Breast epithelium (tissue), 3 donors: ENCODE measurements at regions not wholly inside any gene's neighbourhood (a gene's known extent, or its start where the extent isn't known, plus 50 kb on each side); places are given as distances from the start of the nearest gene placed in this dataset.

Experiments used
- CTCF ChIP-seq, 3 donors: fragments of 450-650 bp; IDR thresholded peaks; one replicate each; pipeline ENCODE4 v1.5.1; 2016 to 2017; ENCODE audit warnings: antibody characterized with exemption in 3 of 3, mild to moderate bottlenecking in 3 of 3, moderate library complexity in 3 of 3
- POLR2A ChIP-seq: fragments of 450-650 bp; IDR thresholded peaks from one replicate; pipeline ENCODE4 v1.6.1; 2016; ENCODE audit warnings: antibody characterized with exemption, mild to moderate bottlenecking, moderate library complexity
- POLR2AphosphoS5 ChIP-seq, 3 donors: sonication (generic); formaldehyde crosslinking; IDR thresholded peaks; one replicate each; pipeline ENCODE4 v1.6.1; 2017; ENCODE audit warnings: antibody characterized with exemption in 3 of 3

GRCh38 chr2:203610558-203610957 is 75.5 kb upstream of the RAPH1 start:
- TF ChIP-seq CTCF (IDR thresholded peaks at IDR 0.05), result no peak
- TF ChIP-seq POLR2A, result no peak
- no peak for TF ChIP-seq POLR2AphosphoS5 (IDR thresholded peaks at IDR 0.05)
